GM12878 (cell line): ENCODE measurements at regions not wholly inside any gene's neighbourhood (a gene's known extent, or its start where the extent isn't known, plus 50 kb on each side); places are given as distances from the start of the nearest gene placed in this dataset.

Experiments used
- CHD1 ChIP-seq: IDR thresholded peaks from 2 replicates; pipeline ENCODE4 v1.6.1; 2012; ENCODE audit warnings: low read depth, low read length, improper control_type of control experiment
- CTCF ChIP-seq, 3 experiments: IDR thresholded peaks in 2 of 3; conservative IDR thresholded peaks in 1 of 3; 2 replicates each; pipeline ENCODE4 v1.5.1; 2011; ENCODE audit warnings: low read depth in 3 of 3, low read length in 3 of 3, mild to moderate bottlenecking in 3 of 3, control low read depth in 2 of 3, moderate library complexity in 2 of 3, inconsistent platforms in 1 of 3, mixed read lengths in 1 of 3; ENCODE audit not compliant: control insufficient read depth in 2 of 3, insufficient read depth in 1 of 3; ENCODE audit errors: extremely low read depth in 1 of 3
- NFYA ChIP-seq: IDR thresholded peaks from 2 replicates; pipeline ENCODE4 v1.6.1; 2011; ENCODE audit warnings: low read depth, mild to moderate bottlenecking, low read length, improper control_type of control experiment, borderline replicate concordance
- PBX3 ChIP-seq: IDR thresholded peaks from 2 replicates; pipeline ENCODE4 v1.6.1; 2011; ENCODE audit warnings: mild to moderate bottlenecking, low read depth, low read length, moderate library complexity; ENCODE audit not compliant: insufficient replicate concordance
- POLR2AphosphoS5 ChIP-seq: IDR thresholded peaks from 2 replicates; pipeline ENCODE4 v1.6.1; 2011; ENCODE audit warnings: mild to moderate bottlenecking, low read length, inconsistent platforms
- RAD21 ChIP-seq: IDR thresholded peaks from 2 replicates; pipeline ENCODE4 v1.6.1; 2011; ENCODE audit warnings: mild to moderate bottlenecking, low read depth, low read length, moderate library complexity; ENCODE audit not compliant: insufficient read depth
- SIN3A ChIP-seq: IDR thresholded peaks from 2 replicates; pipeline ENCODE4 v1.6.1; 2012; ENCODE audit warnings: low read depth, low read length, improper control_type of control experiment
- SP1 ChIP-seq: IDR thresholded peaks from one replicate; pipeline ENCODE4 v1.6.1; 2011; ENCODE audit warnings: low read depth, low read length
- TARDBP ChIP-seq: IDR thresholded peaks from 2 replicates; pipeline ENCODE4 v1.6.1; 2016; ENCODE audit warnings: borderline replicate concordance
- TCF12 ChIP-seq: IDR thresholded peaks from 2 replicates; pipeline ENCODE4 v1.6.1; 2011; ENCODE audit warnings: low read depth, mild to moderate bottlenecking, low read length
- USF1 ChIP-seq: IDR thresholded peaks from 2 replicates; pipeline ENCODE4 v1.6.1; 2011; ENCODE audit warnings: borderline replicate concordance, low read depth, mild to moderate bottlenecking, moderate library complexity, mixed read lengths, low read length; ENCODE audit not compliant: insufficient read depth; ENCODE audit errors: extremely low read length
- ZNF207 ChIP-seq: fragments of 450-650 bp; IDR thresholded peaks from 2 replicates; pipeline ENCODE4 v1.6.1; 2014; ENCODE audit warnings: antibody characterized with exemption, mild to moderate bottlenecking, borderline replicate concordance
- ZNF274 ChIP-seq: IDR thresholded peaks from one replicate; pipeline ENCODE4 v1.8.0; 2011; ENCODE audit not compliant: insufficient read length, insufficient read depth

- TF ChIP-seq CTCF (IDR thresholded peaks at IDR 0.05 in 2 of 3, conservative IDR thresholded peaks at IDR 0.05 in 1 of 3; ENCODE audit: control insufficient read depth in 2 of 3, extremely low read depth in 1 of 3, insufficient read depth in 1 of 3, low read depth in 3 of 3, low read length in 3 of 3) (no peak), TCF12 (no peak), POLR2AphosphoS5 (no peak), NFYA (no peak), RAD21 (no peak), ZNF274 (no peak), ZNF207 (no peak), SIN3A (no peak), CHD1 (no peak), USF1 (no peak), SP1 (no peak), PBX3 (no peak), TARDBP (no peak)
Observed at GRCh38 chr9:90960941-90961340, 159.3 kb downstream of the SYK start.
